Smooth muscle cell (in vitro differentiated cells): ENCODE measurements at regions not wholly inside any gene's neighbourhood (a gene's known extent, or its start where the extent isn't known, plus 50 kb on each side); places are given as distances from the start of the nearest gene placed in this dataset.

ENCODE experiments used
- DNase-seq: peaks from one replicate; lab custom pipeline; 2025; ENCODE audit not compliant: unreplicated experiment; lab: John Stamatoyannopoulos, UW
- H2AFZ ChIP-seq: fragments of 200-600 bp; sonication (generic); 2 replicates; pipeline ENCODE4 v1.6.0; 2016; ENCODE audit warnings: antibody characterized with exemption, low read depth, mild to moderate bottlenecking
- H3F3A ChIP-seq: fragments of 200-600 bp; sonication (generic); 2 replicates; pipeline ENCODE4 v1.6.0; 2017; ENCODE audit warnings: antibody characterized with exemption, low read depth
- H3K27ac ChIP-seq: fragments of 200-600 bp; sonication (generic); 2 replicates; pipeline ENCODE4 v1.5.1; 2016; ENCODE audit warnings: low read depth, mild to moderate bottlenecking
- H3K27me3 ChIP-seq: fragments of 200-600 bp; sonication (generic); 2 replicates; pipeline ENCODE4 v1.6.1; 2016; ENCODE audit warnings: low read depth, mild to moderate bottlenecking
- H3K36me3 ChIP-seq: fragments of 200-600 bp; sonication (generic); 2 replicates; pipeline ENCODE4 v1.5.1; 2016; ENCODE audit warnings: low read depth
- H3K4me1 ChIP-seq: fragments of 200-600 bp; sonication (generic); 2 replicates; pipeline ENCODE4 v1.5.1; 2016; ENCODE audit warnings: low read depth
- H3K4me2 ChIP-seq: fragments of 200-600 bp; sonication (generic); 2 replicates; pipeline ENCODE4 v1.6.0; 2016; ENCODE audit warnings: mild to moderate bottlenecking
- H3K4me3 ChIP-seq: fragments of 200-600 bp; sonication (generic); 2 replicates; pipeline ENCODE4 v1.5.1; 2016; ENCODE audit warnings: mild to moderate bottlenecking
- H3K79me2 ChIP-seq: fragments of 200-600 bp; sonication (generic); 2 replicates; pipeline ENCODE4 v1.6.0; 2016; ENCODE audit warnings: low read depth, mild to moderate bottlenecking
- H3K9ac ChIP-seq: fragments of 200-600 bp; sonication (generic); 2 replicates; pipeline ENCODE4 v1.6.0; 2016; ENCODE audit warnings: low read depth
- H3K9me3 ChIP-seq: fragments of 200-600 bp; sonication (generic); replicated peaks from 2 replicates; pipeline ENCODE4 v1.5.1; 2016; ENCODE audit warnings: low read depth
- H4K20me1 ChIP-seq: fragments of 200-600 bp; sonication (generic); 2 replicates; pipeline ENCODE4 v1.6.0; 2016; ENCODE audit warnings: low read depth
- CTCF ChIP-seq: fragments of 200-600 bp; sonication (generic); IDR thresholded peaks from 2 replicates; pipeline ENCODE4 v1.5.1; 2017; ENCODE audit warnings: borderline replicate concordance, mild to moderate bottlenecking, antibody characterized with exemption; ENCODE audit not compliant: insufficient read depth, poor library complexity, severe bottlenecking
- WGBS: methylation state at CpG from one replicate; pipeline ENCODE4 v1.1.7; 2016; ENCODE audit warnings: low lambda C conversion rate; 5-methylcytosine and 5-hydroxymethylcytosine counted together

DNA sequence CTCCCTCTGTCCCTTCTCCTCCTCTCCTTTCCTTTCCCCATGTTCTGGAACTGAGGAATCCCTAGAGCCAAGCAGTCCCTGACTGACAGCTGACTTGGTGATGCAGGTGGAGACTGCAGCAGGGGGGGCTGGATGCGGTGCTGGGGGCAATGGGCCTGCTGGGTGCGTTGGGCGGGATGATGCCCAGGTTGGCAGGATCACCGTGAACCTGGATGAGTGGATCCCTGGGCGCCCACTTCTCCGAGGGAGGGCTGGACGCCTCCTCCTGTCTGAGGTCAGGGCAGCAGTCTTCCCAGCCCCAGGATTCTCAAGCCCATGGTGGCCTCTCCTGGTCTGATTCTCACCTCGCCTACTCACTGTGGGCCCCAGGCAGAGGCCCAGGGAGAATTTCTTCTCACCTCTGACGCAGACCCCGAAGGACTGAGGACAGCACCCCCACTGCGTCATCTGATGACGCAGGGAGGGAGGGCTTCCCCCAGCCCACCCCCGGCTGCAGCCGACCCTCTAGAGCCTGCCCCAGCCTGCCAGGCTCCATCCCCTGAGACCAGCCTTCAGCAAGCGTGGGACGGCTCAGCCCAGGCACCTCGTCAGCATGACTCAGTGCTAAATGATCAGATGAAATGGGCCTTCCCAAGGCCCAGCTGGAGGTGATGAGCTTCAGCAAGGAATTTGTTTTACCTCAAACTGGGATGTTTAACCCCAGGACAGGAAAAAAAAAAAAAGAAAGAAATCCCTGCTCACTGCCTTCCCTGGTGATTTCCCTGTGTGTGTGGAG lies 188.0 kb upstream of the TNRC6C start:
- peak overlapping the region; percentile 56 for H3K27ac ChIP-seq
- H3K27me3 ChIP-seq = no peaks in the 10 kb centered on the region
- no peaks in the 10 kb centered on the region for H3K36me3 ChIP-seq
- DNase-seq = no peak
- no peak for TF ChIP-seq CTCF
- H2AFZ ChIP-seq = no peak overlapping the region
- H3K9ac ChIP-seq = peak overlapping the region; percentile 31
- H3K4me1 ChIP-seq = peaks cover 14% of the 10 kb centered on the region
- no peaks in the 10 kb centered on the region for H4K20me1 ChIP-seq
- H3K9me3 ChIP-seq = no peaks in the 10 kb centered on the region
- H3K4me3 ChIP-seq = no peak overlapping the region
- WGBS = 41% methylated on average over 17 of the region's 17 CpGs
- no peaks in the 10 kb centered on the region for H3K79me2 ChIP-seq
- H3K4me2 ChIP-seq = no peak overlapping the region
- H3F3A ChIP-seq = no peaks in the 10 kb centered on the region

- Histone ChIP-seq H3K9me3 (no peaks in the 10 kb centered on the region), H3K4me3 (no peak overlapping the region), H3K4me1 (peaks cover 14% of the 10 kb centered on the region), H3K79me2 (no peaks in the 10 kb centered on the region), H3F3A (no peaks in the 10 kb centered on the region), H4K20me1 (no peaks in the 10 kb centered on the region), H2AFZ (no peak overlapping the region), H3K36me3 (no peaks in the 10 kb centered on the region), H3K9ac (peak overlapping the region; percentile 31), H3K27ac (peak overlapping the region; percentile 56), H3K4me2 (no peak overlapping the region), H3K27me3 (no peaks in the 10 kb centered on the region)
- no peak for DNase-seq
- WGBS = 80% methylated on average over 14 of the region's 14 CpGs
- TF ChIP-seq CTCF = no peak
Observed at GRCh38 chr17:77771145-77771544, 187.4 kb upstream of the TNRC6C start.

DNA sequence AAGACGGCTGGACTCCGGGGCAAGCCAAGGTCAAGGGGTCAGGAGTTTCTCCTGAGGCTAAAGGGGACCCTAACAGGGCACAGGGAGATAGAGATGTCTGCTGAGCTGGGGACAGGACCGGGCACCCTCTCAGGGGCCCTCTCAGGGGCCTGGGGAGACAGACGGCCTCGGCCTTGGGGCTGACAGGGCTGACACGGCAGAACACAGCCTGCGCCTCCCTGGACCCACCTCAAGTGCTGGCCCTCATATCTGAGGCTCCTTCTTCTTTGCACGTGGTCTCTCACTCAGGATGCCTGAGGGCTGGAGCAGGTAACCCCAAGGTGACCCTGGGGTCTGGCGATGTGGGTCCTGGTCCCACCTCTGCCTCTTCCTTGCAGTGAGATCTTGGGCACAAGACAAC lies 186.9 kb upstream of the TNRC6C start:
- Histone ChIP-seq H3K79me2 (no peaks in the 10 kb centered on the region), H3K4me3 (no peak overlapping the region), H3K27ac (no peak overlapping the region), H3K9ac (no peak overlapping the region), H2AFZ (no peak overlapping the region), H3K4me1 (peaks cover 14% of the 10 kb centered on the region), H3F3A (no peaks in the 10 kb centered on the region), H3K9me3 (no peaks in the 10 kb centered on the region), H3K36me3 (no peaks in the 10 kb centered on the region), H3K4me2 (no peak overlapping the region), H3K27me3 (no peaks in the 10 kb centered on the region), H4K20me1 (no peaks in the 10 kb centered on the region)
- WGBS = 93% methylated on average over 8 of the region's 9 CpGs
- DNase-seq = no peak
- no peak for TF ChIP-seq CTCF

GRCh38 chr17:77771998-77772397 lies 186.5 kb upstream of the TNRC6C start:
- Histone ChIP-seq H3K27ac (no peak overlapping the region), H3K9me3 (no peaks in the 10 kb centered on the region), H4K20me1 (no peaks in the 10 kb centered on the region), H2AFZ (no peak overlapping the region), H3K4me3 (no peak overlapping the region), H3K4me2 (no peak overlapping the region), H3K4me1 (peaks cover 14% of the 10 kb centered on the region), H3K79me2 (no peaks in the 10 kb centered on the region), H3K27me3 (no peaks in the 10 kb centered on the region), H3K9ac (no peak overlapping the region), H3F3A (no peaks in the 10 kb centered on the region), H3K36me3 (no peaks in the 10 kb centered on the region)
- 71% methylated on average over 4 of the region's 5 CpGs for WGBS
- no peak for DNase-seq
- no peak for TF ChIP-seq CTCF
